ENCODE measurements at regions not wholly inside any gene's neighbourhood (a gene's known extent, or its start where the extent isn't known, plus 50 kb on each side); places are given as distances from the start of the nearest gene placed in this dataset.

DNA sequence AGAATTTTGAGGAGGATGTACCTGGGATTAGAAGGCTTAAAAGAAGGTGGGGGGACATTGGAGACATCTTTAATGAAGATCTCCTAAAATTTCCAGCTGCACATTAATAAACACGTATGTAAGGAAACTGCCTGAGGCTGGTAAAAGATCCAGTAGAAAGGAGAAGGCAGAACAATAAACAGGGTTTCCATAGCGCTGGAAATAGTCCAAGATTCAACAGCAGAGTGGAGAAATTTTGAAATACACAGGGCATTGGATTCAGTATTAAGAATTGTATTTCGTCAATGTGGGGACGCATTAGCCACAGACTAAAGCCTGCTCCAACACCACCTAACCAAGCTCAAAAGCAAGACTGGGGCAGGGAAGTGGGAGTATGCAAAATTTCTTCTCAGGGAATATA is 606.9 kb upstream of the NRXN1 start:
- no peak for DNase-seq (ENCODE audit: low spot score)

DNA sequence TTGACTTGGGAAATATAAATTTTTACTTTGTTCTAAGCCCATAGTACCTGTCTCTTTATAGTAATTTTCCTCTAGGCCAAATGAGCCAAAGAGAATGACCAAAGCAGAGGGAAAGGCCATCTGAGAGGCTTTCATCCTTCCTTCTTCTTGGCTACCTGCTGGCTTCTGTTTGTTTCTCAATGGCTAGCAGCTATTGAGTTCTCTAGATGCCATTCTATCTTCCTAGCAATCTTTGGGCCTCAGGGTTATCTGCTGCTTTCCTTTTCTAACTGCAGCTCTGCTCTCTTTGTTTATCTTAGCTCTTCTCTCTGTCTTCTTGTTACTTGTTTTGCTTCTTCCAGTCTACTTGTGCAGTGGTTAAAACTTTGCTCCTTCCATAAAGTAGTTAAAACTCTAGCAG is 601.1 kb upstream of the NRXN1 start:
- DNase-seq (ENCODE audit: low spot score), result peak; percentile 17

DNA sequence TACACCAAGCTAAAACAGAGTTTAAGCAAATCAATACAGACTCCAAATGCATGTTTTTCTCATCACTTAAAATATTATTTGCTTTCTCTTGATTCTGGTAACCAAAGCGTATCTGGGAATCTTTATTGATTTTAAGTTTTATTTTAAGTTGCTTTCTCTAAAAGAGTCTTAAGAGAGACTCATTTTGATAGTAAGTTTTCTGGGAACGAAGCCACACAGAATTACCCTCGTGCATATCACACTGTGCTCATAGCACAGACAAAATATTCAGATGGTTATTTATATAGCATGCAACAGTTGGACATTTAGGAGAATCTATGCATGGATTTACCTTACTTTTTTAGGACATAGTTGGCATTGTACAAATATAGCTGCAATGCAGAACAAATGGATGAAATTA is 597.5 kb upstream of the NRXN1 start:
- no peak for DNase-seq (ENCODE audit: low spot score)

DNA sequence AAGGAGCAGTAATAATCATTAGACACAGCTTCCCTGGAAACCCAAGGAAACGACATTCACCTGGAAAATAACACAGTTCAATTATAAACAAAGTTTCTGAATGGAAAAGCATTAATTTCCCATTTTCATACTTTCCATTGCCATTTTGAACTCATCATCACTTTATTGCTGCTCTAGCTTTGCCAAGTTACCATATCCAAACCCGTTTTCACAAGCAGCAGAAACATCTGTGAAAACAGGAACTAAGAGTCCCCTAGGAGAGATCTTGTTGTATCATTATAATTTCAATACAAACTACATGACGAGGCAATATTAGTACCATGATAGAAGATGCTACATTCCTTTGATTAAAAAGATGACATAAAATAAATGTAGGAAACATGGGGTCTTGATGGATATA is 597.0 kb upstream of the NRXN1 start:
- no peak for DNase-seq (ENCODE audit: low spot score)

DNA sequence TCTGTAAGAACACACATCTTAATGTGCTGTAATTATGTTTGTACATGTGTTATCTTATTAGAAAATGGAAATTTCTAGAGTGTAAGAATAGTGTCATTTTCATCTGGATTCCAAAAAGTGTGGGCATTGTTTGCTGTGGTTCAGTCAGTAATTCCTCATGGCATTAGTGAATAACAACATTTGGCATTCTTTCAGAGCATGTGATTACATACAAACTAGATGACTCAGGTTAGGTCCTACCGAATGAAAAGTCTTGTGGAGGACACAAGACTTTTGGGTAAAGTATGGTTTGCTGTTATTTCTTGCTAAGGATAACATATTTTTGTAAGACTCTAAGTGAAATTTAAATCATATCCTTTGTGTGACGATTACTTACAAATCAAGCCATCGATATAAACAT is 593.1 kb upstream of the NRXN1 start:
- DNase-seq (ENCODE audit: low spot score), result no peak

DNA sequence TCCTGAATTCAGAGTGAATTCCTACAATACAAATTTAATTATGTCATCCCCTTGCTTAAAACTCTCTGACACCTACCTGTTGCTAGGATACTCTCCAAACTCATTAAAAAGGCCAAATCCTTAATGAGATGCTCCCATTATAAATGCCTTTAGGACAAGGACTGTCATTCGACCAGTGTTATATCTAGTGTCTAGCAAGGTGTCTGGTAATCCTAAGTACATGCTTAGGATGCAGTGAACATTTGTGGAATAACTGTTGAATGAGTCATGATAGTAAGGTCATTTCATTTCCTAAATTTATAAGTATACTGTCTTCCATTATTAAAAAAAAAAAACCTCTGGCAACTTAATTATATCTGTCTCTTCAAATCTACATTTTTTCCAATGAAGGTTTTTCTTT is 588.9 kb upstream of the NRXN1 start:
- DNase-seq (ENCODE audit: low spot score), result no peak

DNA sequence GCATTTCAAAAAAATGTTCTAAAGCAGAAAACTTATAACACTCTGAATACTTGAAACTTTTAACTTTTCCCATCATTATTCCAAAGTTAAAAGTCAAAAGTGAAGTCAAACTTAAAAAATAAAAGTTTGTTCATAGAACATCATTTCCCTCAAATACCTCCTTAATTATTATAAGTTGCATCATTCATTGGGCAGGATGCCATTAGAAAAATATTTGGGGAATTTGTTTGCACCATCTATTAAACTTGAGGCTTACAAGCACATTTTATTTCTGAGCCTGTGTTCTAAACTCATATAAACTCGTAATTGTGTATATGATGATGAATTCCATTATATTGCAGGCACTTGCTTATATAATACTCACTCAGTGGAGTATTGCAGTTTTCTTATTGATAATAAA is 588.0 kb upstream of the NRXN1 start:
- DNase-seq (ENCODE audit: low spot score), result no peak

DNA sequence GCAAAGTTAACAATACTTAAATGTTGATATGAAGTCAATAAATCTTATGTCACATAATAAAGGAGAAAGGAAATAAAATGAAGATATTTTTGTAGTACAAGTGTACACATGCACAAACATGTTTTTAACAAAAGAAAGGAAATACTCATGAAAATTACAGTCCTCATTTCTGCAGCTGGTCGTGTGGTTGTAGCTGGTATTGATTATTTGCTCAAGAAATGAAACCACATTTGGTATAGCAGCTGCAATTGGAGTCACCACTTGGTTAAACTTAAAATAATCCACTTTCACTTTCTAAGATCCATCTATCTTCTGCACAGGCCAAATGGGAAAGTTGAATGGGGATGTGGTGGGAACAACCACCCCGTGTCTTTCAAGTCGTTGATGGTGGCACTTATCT is 580.5 kb upstream of the NRXN1 start:
- DNase-seq (ENCODE audit: low spot score), result no peak

DNA sequence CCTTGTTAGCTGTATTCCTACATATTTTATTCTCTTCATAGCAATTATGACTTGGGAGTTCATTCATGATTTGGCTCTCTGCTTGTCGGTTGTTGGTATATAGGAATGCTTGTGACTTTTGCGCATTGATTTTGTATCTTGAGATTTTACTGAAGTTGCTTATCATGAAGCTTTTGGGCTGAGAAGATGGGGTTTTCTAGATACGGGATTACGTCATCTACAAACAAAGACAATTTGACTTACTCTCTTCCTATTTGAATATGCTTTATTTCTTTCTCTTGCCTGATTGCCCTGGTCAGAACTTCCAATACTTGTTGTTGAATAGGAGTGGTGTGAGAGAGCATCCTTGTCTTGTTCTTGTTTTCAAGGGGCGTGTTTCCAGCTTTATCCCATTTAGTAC is 569.8 kb upstream of the NRXN1 start:
- DNase-seq (ENCODE audit: low spot score), result no peak

DNA sequence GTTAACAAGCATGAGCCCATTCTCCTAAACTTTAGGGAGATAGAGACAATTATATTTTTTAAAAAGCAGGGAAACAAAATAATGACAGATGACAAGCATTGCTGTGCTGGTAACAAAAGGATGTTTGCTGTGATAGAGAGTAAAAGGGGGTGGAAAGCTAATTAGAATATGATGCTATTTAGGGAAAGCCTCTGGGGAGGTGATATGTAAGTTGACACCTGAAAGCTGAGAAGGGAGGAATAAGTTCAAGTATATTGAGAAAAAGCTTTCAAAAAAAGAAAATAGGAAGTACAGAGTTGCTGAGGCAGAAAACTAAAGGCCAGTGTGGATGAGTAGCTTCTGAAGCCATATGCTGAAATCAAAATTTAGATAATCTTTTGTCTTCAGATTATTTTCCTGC is 565.2 kb upstream of the NRXN1 start:
- peak; percentile 15 for DNase-seq (ENCODE audit: low spot score)

DNA sequence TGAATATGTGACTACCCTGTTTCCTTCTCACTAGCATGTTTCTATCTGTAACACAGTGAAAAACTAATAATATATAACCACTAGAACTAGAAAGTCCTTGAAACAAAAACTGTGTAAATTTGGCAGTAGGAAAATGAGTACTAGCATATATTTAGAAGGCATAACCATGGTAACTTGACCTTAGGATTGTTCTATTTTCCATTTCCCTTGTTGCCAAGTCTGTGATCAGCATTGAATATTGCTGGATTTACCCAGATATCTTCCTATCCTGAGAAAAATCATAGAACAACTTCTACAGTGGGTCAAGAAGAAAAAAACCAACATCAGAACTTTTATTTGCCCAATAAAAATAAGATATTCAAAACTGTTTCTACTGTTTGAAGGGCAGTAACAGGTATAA is 563.9 kb upstream of the NRXN1 start:
- no peak for DNase-seq (ENCODE audit: low spot score)

DNA sequence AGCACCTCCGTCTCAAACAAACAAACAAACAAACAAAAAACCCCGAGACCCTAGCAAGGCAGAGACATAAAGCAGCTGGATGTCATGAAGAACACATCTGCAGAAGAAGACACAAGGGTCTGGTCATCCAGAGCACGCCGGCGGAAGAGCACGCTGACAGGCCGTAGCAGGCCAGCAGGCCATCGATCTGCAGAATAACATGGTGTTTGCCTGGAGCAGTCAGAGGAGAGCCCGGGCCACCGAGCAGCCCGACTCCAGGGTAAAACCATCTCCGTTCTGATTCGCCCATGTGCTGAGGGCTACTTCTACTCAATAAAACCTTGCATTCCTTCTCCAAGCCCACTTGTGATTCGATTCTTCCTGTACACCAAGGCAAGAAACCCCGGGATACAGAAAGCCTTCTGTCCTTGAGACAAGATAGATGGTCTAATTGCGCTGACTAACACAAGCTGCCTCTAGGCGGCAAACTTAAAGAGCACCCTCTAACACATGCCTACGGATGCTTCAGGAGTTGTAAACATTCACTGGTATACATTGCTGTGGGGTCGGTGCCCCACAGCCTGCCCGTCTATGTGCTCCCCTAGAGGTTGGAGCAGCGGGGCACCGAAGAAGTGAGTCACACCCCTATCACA is 549.8 kb upstream of the NRXN1 start:
- no peak for DNase-seq (ENCODE audit: low spot score)

DNA sequence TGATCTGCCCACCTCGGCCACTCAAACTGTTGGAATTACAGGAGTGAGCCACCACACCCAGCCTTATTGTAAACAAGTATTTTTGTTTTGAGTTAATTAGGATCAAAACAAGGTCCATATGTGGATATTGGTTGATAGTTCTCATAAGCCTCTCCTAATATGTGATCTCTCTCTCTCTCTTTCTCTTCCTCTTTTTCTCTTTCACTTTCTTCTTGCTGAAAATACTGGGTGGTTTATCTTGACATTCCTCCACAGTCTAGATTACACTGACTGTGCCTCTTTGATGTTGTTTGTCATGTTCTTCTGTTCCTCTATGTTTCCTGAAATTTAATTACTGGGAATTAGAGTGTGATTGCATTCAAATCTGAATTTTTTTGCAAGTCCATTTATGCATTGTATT is 547.5 kb upstream of the NRXN1 start:
- no peak for DNase-seq (ENCODE audit: low spot score)

DNA sequence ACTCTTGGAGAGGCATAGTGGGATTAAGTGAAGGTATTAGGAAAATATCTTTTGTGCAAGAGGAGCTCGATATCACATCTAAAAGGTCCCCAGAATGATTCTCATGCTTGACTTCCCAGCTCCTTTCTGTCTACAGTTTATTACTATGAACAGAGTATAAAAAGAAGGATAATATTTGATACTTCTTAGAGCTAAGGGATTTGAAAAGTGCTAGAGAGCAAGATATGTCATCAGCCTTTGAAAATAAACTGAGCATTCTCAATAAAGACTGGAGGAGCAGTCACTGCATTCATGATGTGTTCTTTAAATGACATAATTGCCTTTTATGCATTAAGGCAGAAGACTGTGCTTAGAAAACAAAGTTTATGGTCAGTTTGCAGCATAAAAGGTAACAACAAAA is 543.2 kb upstream of the NRXN1 start:
- no peak for DNase-seq (ENCODE audit: low spot score)

DNA sequence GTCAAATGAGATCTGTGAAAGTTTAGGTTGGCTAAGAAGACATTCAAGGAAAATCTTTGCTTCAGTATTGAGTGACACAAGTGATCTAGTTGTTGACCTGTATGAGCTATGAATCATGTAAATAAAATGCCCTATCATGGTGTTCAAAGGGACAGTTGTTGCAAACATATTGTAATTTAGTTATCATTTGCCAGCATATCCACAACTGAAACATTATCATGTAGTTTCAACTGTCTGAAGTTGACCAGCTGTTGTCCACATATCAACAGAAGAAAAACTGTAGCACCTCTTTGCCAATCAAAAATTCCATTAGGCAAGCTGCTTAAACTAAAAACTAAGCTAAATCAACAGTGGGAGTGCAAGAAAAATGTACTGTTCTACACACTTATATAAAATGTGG is 527.1 kb upstream of the NRXN1 start:
- DNase-seq (ENCODE audit: low spot score), result no peak

DNA sequence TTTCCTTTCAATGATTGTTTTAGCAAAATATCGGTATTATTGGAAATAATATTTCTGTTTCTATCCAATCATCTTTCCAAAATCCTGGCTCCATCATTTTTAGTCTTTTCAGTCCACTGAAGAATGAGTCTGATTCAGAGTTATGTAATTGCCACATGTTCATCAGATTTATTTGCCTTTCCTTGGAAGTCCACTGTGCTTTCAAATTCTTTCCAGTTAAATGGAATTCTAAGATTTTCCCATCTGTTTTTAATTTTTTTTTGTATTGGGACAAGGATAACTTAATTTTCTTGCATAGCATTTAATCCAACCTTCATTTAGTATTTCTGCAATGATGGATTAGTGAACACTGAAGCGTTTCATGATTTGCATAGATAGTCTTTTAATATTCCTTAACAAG is 521.5 kb upstream of the NRXN1 start:
- DNase-seq (ENCODE audit: low spot score), result no peak

DNA sequence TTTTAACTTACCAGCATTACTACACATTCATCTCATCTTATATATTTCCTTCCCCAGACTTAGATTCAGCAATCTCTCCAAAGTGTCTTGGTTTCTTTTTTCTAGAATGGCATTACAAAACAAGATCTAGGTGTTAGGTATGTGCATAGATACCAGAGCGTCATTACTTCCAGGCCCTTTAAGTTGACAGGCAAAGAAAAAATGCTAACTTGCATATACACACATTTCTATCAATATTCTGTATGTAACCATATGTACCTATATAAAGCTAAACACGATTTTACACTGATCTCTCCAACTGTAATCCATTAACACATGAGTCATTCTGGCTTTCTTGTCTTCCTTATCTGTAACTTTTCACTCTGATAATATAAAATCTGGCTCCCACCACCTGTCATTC is 503.8 kb upstream of the NRXN1 start:
- no peak for DNase-seq (ENCODE audit: low spot score)

DNA sequence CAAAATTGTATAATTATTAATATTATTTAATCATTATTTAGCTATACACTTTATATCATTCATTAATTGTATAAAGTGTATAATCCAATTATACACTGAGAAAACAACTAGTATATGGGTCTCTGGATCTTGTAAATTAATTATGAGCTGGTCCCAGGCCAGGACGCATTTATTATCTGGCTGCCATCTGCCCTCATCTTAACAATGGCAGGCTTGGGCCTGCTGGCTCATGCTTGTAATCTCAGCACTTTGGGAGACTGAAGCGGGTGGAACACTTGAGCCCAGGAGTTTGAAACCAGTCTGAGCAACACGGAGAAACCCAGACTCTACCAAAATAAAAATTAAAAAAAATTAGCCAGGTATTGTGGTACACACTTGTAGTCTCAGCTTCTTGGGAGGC is 502.2 kb upstream of the NRXN1 start:
- no peak for DNase-seq (ENCODE audit: low spot score)

DNA sequence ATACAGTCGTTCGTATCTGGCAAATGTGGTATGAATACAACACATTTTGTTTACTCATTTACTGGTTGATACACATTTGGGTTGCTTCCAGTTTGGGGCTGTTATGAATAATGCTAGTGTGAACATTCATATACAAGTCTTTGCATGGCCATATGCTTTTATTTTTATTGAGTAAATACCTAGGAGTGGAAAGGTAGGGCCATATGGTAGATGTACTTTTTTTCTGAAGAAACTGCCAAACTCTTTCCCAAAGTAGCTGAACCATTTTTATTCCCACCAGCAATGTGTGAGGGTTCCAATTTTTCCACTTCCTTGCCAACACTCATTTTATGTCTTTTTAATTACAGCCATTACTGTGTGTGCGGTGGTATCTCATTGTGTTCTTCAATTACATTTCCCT is 496.2 kb upstream of the NRXN1 start:
- no peak for DNase-seq (ENCODE audit: low spot score)

DNA sequence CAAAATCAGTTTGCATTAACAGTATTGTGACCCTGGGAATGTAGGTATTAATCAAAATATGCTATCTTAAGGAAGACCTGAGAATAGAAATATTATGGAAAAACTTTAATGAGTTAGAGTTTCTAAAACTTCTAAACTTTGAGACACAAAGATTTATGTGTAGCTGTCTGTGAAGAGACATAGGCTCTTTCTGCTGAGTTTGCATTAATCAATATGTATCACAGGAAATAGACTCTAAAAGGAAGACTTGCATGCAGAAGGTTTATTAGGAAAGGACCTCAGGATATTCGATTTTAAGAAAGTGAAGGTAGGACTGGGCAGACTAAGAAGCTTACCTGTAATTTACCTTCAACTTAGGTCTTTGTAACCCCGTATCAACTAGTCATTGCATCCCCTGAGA is 494.8 kb upstream of the NRXN1 start:
- DNase-seq (ENCODE audit: low spot score), result no peak

DNA sequence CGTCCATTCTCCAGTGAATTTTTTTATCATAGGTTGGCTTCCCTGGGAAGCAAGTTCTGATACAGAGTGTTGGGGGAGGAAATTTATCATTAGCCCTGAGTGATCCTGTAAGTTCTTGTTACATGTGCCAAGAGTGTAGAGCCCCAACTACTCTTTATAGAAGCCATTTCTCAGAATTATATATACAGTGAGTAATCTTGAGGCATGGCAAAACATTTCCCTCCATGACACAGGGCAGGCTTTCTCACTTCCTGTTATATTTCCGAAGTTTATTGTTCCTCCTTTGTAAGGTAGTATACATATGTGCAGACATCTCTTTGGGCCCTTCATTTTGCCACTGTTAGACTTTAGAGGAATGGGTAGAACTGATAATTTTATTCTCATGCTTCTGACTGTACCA is 484.7 kb upstream of the NRXN1 start:
- no peak for DNase-seq (ENCODE audit: low spot score)

DNA sequence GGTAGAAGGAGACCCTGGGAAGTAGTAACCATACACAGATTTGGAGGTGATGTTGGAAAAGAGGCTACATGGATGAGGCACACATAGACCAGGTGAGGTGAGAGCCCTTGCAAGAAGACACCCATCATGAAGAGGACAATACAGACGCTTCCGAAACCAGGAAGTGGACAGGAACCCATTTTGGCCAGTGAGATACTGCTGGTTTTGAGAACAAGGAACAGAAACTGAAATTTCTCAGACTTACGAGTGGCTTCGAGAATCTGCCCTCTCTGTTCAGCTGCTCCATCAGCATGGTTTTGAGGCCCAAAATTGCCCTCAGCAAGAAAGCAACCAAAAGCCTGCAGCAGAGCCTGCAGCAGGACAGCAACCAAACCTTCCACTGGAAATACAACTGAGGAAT is 479.1 kb upstream of the NRXN1 start:
- no peak for DNase-seq (ENCODE audit: low spot score)

DNA sequence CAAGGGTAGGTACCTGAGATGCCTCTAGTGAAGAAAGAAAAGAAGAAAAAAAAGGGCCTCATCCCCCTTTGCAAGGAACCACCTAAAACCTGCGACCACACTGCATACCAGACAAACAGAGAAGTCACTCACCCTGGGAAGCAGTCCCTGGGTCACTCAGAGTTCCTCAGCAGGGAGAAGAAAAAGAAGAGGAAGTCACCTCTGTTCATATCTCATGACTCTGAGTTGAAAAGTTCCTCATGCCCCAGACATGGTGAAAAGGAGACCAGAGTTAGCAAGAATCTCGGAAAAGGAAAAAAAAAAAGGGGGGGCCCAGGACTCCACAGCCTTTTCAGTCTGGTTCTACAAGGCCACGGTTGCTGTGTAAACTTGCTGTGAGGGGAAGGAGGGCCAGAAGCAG is 478.4 kb upstream of the NRXN1 start:
- no peak for DNase-seq (ENCODE audit: low spot score)

DNA sequence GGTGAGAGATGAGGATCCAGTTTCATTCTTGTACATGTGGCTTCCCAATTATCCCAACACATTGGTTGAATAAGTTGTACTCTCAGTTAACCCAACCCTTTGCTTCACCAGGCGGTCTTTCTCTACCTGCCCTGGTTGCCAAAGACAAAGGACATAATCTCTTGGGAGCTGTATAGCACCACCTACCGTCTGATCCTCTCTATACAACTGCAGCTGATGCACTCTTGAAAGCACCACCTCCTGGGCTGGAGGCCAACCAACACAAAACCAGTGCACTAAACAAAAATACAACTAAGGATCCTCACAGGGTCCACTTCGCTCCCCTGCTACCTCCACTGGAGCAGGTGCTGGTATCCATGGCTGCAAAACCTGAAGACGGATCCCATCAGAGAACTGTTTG is 473.6 kb upstream of the NRXN1 start:
- DNase-seq (ENCODE audit: low spot score), result no peak
